ENCODE measurements at regions not wholly inside any gene's neighbourhood (a gene's known extent, or its start where the extent isn't known, plus 50 kb on each side); places are given as distances from the start of the nearest gene placed in this dataset.

DNA sequence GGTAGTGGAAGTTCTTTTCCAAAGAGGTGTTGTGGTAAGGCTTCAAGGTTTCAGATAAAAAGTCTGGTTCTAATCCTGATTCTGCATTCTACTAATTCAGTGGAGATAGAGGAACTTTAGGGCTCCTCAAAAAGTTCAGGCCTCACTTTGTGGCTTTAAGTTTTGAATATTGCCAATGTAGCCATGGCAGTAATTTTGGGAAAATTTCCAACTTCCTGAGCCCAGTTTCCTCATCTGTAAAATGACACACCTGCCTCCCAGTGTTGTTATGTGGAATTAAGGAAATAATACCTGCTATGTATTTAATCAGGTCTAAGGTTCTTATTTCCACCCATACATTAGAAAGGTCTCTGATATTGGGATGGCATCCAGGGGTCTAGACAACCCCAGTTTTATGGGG, 147.6 kb upstream of the ITGA6 start (continued):
- TF ChIP-seq, protein P1, sequence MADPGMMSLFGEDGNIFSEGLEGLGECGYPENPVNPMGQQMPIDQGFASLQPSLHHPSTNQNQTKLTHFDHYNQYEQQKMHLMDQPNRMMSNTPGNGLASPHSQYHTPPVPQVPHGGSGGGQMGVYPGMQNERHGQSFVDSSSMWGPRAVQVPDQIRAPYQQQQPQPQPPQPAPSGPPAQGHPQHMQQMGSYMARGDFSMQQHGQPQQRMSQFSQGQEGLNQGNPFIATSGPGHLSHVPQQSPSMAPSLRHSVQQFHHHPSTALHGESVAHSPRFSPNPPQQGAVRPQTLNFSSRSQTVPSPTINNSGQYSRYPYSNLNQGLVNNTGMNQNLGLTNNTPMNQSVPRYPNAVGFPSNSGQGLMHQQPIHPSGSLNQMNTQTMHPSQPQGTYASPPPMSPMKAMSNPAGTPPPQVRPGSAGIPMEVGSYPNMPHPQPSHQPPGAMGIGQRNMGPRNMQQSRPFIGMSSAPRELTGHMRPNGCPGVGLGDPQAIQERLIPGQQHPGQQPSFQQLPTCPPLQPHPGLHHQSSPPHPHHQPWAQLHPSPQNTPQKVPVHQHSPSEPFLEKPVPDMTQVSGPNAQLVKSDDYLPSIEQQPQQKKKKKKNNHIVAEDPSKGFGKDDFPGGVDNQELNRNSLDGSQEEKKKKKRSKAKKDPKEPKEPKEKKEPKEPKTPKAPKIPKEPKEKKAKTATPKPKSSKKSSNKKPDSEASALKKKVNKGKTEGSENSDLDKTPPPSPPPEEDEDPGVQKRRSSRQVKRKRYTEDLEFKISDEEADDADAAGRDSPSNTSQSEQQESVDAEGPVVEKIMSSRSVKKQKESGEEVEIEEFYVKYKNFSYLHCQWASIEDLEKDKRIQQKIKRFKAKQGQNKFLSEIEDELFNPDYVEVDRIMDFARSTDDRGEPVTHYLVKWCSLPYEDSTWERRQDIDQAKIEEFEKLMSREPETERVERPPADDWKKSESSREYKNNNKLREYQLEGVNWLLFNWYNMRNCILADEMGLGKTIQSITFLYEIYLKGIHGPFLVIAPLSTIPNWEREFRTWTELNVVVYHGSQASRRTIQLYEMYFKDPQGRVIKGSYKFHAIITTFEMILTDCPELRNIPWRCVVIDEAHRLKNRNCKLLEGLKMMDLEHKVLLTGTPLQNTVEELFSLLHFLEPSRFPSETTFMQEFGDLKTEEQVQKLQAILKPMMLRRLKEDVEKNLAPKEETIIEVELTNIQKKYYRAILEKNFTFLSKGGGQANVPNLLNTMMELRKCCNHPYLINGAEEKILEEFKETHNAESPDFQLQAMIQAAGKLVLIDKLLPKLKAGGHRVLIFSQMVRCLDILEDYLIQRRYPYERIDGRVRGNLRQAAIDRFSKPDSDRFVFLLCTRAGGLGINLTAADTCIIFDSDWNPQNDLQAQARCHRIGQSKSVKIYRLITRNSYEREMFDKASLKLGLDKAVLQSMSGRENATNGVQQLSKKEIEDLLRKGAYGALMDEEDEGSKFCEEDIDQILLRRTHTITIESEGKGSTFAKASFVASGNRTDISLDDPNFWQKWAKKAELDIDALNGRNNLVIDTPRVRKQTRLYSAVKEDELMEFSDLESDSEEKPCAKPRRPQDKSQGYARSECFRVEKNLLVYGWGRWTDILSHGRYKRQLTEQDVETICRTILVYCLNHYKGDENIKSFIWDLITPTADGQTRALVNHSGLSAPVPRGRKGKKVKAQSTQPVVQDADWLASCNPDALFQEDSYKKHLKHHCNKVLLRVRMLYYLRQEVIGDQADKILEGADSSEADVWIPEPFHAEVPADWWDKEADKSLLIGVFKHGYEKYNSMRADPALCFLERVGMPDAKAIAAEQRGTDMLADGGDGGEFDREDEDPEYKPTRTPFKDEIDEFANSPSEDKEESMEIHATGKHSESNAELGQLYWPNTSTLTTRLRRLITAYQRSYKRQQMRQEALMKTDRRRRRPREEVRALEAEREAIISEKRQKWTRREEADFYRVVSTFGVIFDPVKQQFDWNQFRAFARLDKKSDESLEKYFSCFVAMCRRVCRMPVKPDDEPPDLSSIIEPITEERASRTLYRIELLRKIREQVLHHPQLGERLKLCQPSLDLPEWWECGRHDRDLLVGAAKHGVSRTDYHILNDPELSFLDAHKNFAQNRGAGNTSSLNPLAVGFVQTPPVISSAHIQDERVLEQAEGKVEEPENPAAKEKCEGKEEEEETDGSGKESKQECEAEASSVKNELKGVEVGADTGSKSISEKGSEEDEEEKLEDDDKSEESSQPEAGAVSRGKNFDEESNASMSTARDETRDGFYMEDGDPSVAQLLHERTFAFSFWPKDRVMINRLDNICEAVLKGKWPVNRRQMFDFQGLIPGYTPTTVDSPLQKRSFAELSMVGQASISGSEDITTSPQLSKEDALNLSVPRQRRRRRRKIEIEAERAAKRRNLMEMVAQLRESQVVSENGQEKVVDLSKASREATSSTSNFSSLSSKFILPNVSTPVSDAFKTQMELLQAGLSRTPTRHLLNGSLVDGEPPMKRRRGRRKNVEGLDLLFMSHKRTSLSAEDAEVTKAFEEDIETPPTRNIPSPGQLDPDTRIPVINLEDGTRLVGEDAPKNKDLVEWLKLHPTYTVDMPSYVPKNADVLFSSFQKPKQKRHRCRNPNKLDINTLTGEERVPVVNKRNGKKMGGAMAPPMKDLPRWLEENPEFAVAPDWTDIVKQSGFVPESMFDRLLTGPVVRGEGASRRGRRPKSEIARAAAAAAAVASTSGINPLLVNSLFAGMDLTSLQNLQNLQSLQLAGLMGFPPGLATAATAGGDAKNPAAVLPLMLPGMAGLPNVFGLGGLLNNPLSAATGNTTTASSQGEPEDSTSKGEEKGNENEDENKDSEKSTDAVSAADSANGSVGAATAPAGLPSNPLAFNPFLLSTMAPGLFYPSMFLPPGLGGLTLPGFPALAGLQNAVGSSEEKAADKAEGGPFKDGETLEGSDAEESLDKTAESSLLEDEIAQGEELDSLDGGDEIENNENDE (IDR thresholded peaks at IDR 0.05; ENCODE audit: insufficient replicate concordance, low read length), result no peak
- TF ChIP-seq CEBPB (IDR thresholded peaks at IDR 0.05; ENCODE audit: low read depth, low read length), result no peak
